Endothelial cell of umbilical vein (primary cell): ENCODE measurements at regions not wholly inside any gene's neighbourhood (a gene's known extent, or its start where the extent isn't known, plus 50 kb on each side); places are given as distances from the start of the nearest gene placed in this dataset.

Experiments
- BruUV-seq: library from RNA; stranded (reverse); fragments of 400-500 nt; replicated peaks from 2 replicates; lab custom pipeline; 2021; lab: Mats Ljungman, UMichigan
- CTCF ChIA-PET: fragments of 300-600, 350-600 bp; sonication (Branson Sonifier 250); formaldehyde crosslinking; loops from one replicate; lab custom pipeline; 2021; ENCODE audit warnings: antibody characterized with exemption, inconsistent platforms; lab: Charles Lee
- POLR2A ChIA-PET: fragments of 300-600, 350-600 bp; sonication (Branson Sonifier 250); formaldehyde crosslinking; loops from one replicate; lab custom pipeline; 2021; ENCODE audit warnings: antibody characterized with exemption, inconsistent platforms; lab: Charles Lee
- DNase-seq: peaks from one replicate; pipeline ENCODE4 v3.0.0-alpha.2; 2011; ENCODE audit warnings: low read depth, low spot score
- FAIRE-seq: peaks from 2 replicates; lab custom pipeline; 2011; peaks lifted over from hg19 to GRCh38; lab: Jason Lieb, UNC
- H2AFZ ChIP-seq: 2 replicates; pipeline ENCODE4 v1.6.0; 2012; ENCODE audit warnings: low read depth, low read length, control low read depth, inconsistent platforms
- H3K27ac ChIP-seq: 2 replicates; pipeline ENCODE4 v1.5.1; 2011; ENCODE audit warnings: low read depth, mild to moderate bottlenecking, control low read depth, low read length, moderate library complexity; ENCODE audit not compliant: insufficient read depth
- H3K27me3 ChIP-seq, 2 experiments: 2 replicates each; pipeline versions ENCODE4 v1.6.0 to v1.6.1; 2011; ENCODE audit warnings: low read length in 2 of 2, mixed read lengths in 1 of 2; ENCODE audit not compliant: control insufficient read depth in 2 of 2, insufficient read depth in 2 of 2
- H3K36me3 ChIP-seq, 2 experiments: 2 replicates in 1 of 2; 3 replicates in 1 of 2; pipeline ENCODE4 v1.5.1; 2011; ENCODE audit warnings: low read length in 2 of 2, mild to moderate bottlenecking in 1 of 2, moderate library complexity in 1 of 2; ENCODE audit not compliant: control insufficient read depth in 2 of 2, insufficient read depth in 2 of 2; ENCODE audit errors: extremely low read depth in 1 of 2
- H3K4me1 ChIP-seq: 3 replicates; pipeline ENCODE4 v1.5.1; 2011; ENCODE audit warnings: mild to moderate bottlenecking, low read length; ENCODE audit not compliant: control insufficient read depth, insufficient read depth; ENCODE audit errors: extremely low read depth
- H3K4me2 ChIP-seq: 2 replicates; pipeline ENCODE4 v1.6.1; 2011; ENCODE audit warnings: low read length, control low read depth, mixed read lengths; ENCODE audit not compliant: insufficient read depth
- H3K4me3 ChIP-seq, 3 experiments: fragments of 200-600 bp in 1 of 3; sonication (generic), shearing (Covaris generic) in 1 of 3; replicated peaks in 1 of 3; 2 replicates each; pipeline ENCODE4 v1.5.1; 2011 to 2016; ENCODE audit warnings: control low read depth in 3 of 3, low read length in 3 of 3, mild to moderate bottlenecking in 2 of 3, inconsistent platforms in 1 of 3, low read depth in 1 of 3, moderate library complexity in 1 of 3; ENCODE audit not compliant: insufficient read depth in 1 of 3
- H3K79me2 ChIP-seq: 2 replicates; pipeline ENCODE4 v1.6.0; 2012; ENCODE audit warnings: low read length, inconsistent platforms; ENCODE audit not compliant: control insufficient read depth, insufficient read depth
- H3K9ac ChIP-seq: replicated peaks from 2 replicates; pipeline ENCODE3; 2011; ENCODE audit warnings: low read length, control low read depth; ENCODE audit not compliant: insufficient read depth; ENCODE audit errors: extremely low read depth
- H3K9me1 ChIP-seq: replicated peaks from 3 replicates; pipeline ENCODE4 v1.6.0; 2011; ENCODE audit warnings: mild to moderate bottlenecking, low read length; ENCODE audit not compliant: control insufficient read depth, insufficient read depth; ENCODE audit errors: extremely low read depth
- H3K9me3 ChIP-seq: replicated peaks from 2 replicates; pipeline ENCODE4 v1.5.1; 2012; ENCODE audit warnings: low read length, inconsistent platforms; ENCODE audit not compliant: control insufficient read depth, insufficient read depth
- H4K20me1 ChIP-seq: replicated peaks from 2 replicates; pipeline ENCODE3; 2011; ENCODE audit warnings: mild to moderate bottlenecking, low read length; ENCODE audit not compliant: control insufficient read depth, insufficient read depth; ENCODE audit errors: extremely low read depth
- CTCF ChIP-seq, 2 donors: IDR thresholded peaks; 1 replicate in 1 of 2; 2 replicates in 1 of 2; pipeline ENCODE4 v1.5.1; 2011; ENCODE audit warnings: low read length in 2 of 2, mild to moderate bottlenecking in 2 of 2, moderate library complexity in 2 of 2, control low read depth in 1 of 2, inconsistent platforms in 1 of 2, low read depth in 1 of 2; ENCODE audit not compliant: insufficient read depth in 1 of 2; ENCODE audit errors: extremely low read depth in 1 of 2
- EZH2 ChIP-seq: IDR thresholded peaks from 2 replicates; pipeline ENCODE4 v1.6.1; 2012; ENCODE audit warnings: borderline replicate concordance, low read depth, mild to moderate bottlenecking, moderate library complexity, low read length, inconsistent platforms; ENCODE audit not compliant: severe bottlenecking
- FOS ChIP-seq: IDR thresholded peaks from 2 replicates; pipeline ENCODE4 v1.6.1; 2011; ENCODE audit warnings: mild to moderate bottlenecking, low read length, moderate library complexity, borderline replicate concordance; ENCODE audit not compliant: insufficient read depth
- GATA2 ChIP-seq: IDR thresholded peaks from 2 replicates; pipeline ENCODE4 v1.7.0; 2011; ENCODE audit warnings: low read depth, mild to moderate bottlenecking, moderate library complexity, mixed read lengths, low read length; ENCODE audit not compliant: insufficient read length, insufficient read depth
- MYC ChIP-seq: IDR thresholded peaks from one replicate; pipeline ENCODE4 v1.6.1; 2011; ENCODE audit warnings: mild to moderate bottlenecking, low read depth, low read length
- POLR2A ChIP-seq: IDR thresholded peaks from 2 replicates; pipeline ENCODE4 v1.6.1; 2012; ENCODE audit warnings: low read depth, mild to moderate bottlenecking, control low read depth, low read length
- POLR2AphosphoS5 ChIP-seq: IDR thresholded peaks from 2 replicates; pipeline ENCODE4 v1.6.1; 2012; ENCODE audit warnings: low read depth, mild to moderate bottlenecking, control low read depth, low read length, moderate library complexity; ENCODE audit not compliant: insufficient read depth
- dilution Hi-C: fragments of 300-500 bp; cut with MboI; formaldehyde crosslinking; loops from one replicate; pipeline ENCODE4 v1.15.0; 2019; ENCODE audit warnings: low sequenced_read_pairs; ENCODE audit not compliant: extremely low pct_ligation_motif_present
- intact Hi-C: fragments of 100-400 bp; cut with micrococcal nuclease; formaldehyde crosslinking; loops from one replicate; pipeline ENCODE4 v1.10.0; 2022

GRCh38 chr6:37575221-37575620, 75.5 kb upstream of the CCDC167 start:
- ChIA-PET CTCF (interaction anchor here (1.0 kb wide), 1 partner anchor 10 kb away, joined by 3 read pairs; no protein-coding TSS in a partner anchor), POLR2A (no interaction called here)
- Histone ChIP-seq H3K27ac (no peak overlapping the region), H3K9me1 (no peaks in the 10 kb centered on the region), H3K27me3 (peaks cover 0 to 11% of the 10 kb centered on the region in 2 experiments), H3K4me3 (no peak overlapping the region), H2AFZ (no peak overlapping the region), H3K9me3 (no peaks in the 10 kb centered on the region), H3K9ac (no peak overlapping the region), H3K4me1 (peaks cover 3% of the 10 kb centered on the region), H4K20me1 (no peaks in the 10 kb centered on the region), H3K79me2 (no peaks in the 10 kb centered on the region), H3K36me3 (no peaks in the 10 kb centered on the region), H3K4me2 (no peak overlapping the region)
- FAIRE-seq: no peak
- TF ChIP-seq EZH2 (no peak), FOS (no peak), MYC (no peak), POLR2AphosphoS5 (no peak), CTCF (IDR thresholded peaks at IDR 0.05; ENCODE audit: extremely low read depth in 1 of 2, insufficient read depth in 1 of 2, low read depth in 1 of 2, low read length in 2 of 2) (no peak), GATA2 (no peak), POLR2A (no peak)
- dilution Hi-C loops (no loop called here), intact Hi-C loops (no loop called here)
- no peak for DNase-seq
- no TSS peak for BruUV-seq
